Activated CD8-positive, alpha-beta T cell treated with anti-CD3 and anti-CD28 coated beads, Interleukin-2, amount 10 ng/mL, durations not matched to agents 7 days and 5 days (primary cell): ENCODE measurements at regions not wholly inside any gene's neighbourhood (a gene's known extent, or its start where the extent isn't known, plus 50 kb on each side); places are given as distances from the start of the nearest gene placed in this dataset.

ENCODE experiments used
- ATAC-seq: fragments of 150-1000 bp; cut with Tn5 transposase; one replicate; pipeline ENCODE4 v1.10.0; 2021; ENCODE audit warnings: moderate library complexity
- CTCF ChIA-PET: fragments of 350-600 bp; sonication (Branson Sonifier 250); formaldehyde crosslinking; loops from one replicate; lab custom pipeline; 2021; ENCODE audit warnings: antibody characterized with exemption; lab: Charles Lee
- POLR2A ChIA-PET: fragments of 350-600 bp; sonication (Branson Sonifier 250); formaldehyde crosslinking; loops from one replicate; lab custom pipeline; 2021; ENCODE audit warnings: antibody characterized with exemption; lab: Charles Lee
- DNase-seq: peaks from one replicate; pipeline ENCODE4 v3.0.0-alpha.2; 2020
- H3K27ac Mint-ChIP-seq: one replicate; pipeline ENCODE4 v1.8.0; 2021; ENCODE audit warnings: mild to moderate bottlenecking, mixed read lengths
- H3K27me3 Mint-ChIP-seq: one replicate; pipeline ENCODE4 v1.8.0; 2021; ENCODE audit warnings: low read depth, mixed read lengths
- H3K36me3 Mint-ChIP-seq: one replicate; pipeline ENCODE4 v1.8.0; 2021; ENCODE audit warnings: low read depth, mixed read lengths
- H3K4me1 Mint-ChIP-seq: one replicate; pipeline ENCODE4 v1.8.0; 2021; ENCODE audit warnings: low read depth, mixed read lengths
- H3K4me3 Mint-ChIP-seq: one replicate; pipeline ENCODE4 v1.8.0; 2021; ENCODE audit warnings: mild to moderate bottlenecking, mixed read lengths
- H3K9me3 Mint-ChIP-seq: one replicate; pipeline ENCODE4 v1.8.0; 2022; ENCODE audit warnings: mixed read lengths; ENCODE audit not compliant: insufficient read depth

GRCh38 chr12:107405436-107405835 lies 280.2 kb upstream of the PWP1 start:
- no peak for ATAC-seq

GRCh38 chr12:107406932-107407331 lies 278.7 kb upstream of the PWP1 start:
- Mint-ChIP-seq H3K27ac (no peak overlapping the region), H3K4me3 (no peak overlapping the region), H3K4me1 (peaks cover 17% of the 10 kb centered on the region), H3K36me3 (no peaks in the 10 kb centered on the region), H3K9me3 (no peaks in the 10 kb centered on the region), H3K27me3 (no peaks in the 10 kb centered on the region)
- DNase-seq (no peak), ATAC-seq (no peak)
- CTCF ChIA-PET, result interaction anchor here (1.2 to 9.9 kb wide), 6 partner anchors 41 to 280 kb away, joined by 3 to 182 read pairs (median 19); a partner anchor contains a TSS
- POLR2A ChIA-PET, result no interaction called here

More at GRCh38 chr12:107405436-107405835, 280.2 kb upstream of the PWP1 start:
- no peak for DNase-seq
- Mint-ChIP-seq H3K27me3 (no peaks in the 10 kb centered on the region), H3K9me3 (no peaks in the 10 kb centered on the region), H3K36me3 (no peaks in the 10 kb centered on the region), H3K4me1 (peaks cover 30% of the 10 kb centered on the region), H3K27ac (no peak overlapping the region), H3K4me3 (no peak overlapping the region)
- ChIA-PET POLR2A (no interaction called here), CTCF (interaction anchor here (0.7 to 9.9 kb wide), 24 partner anchors 8 to 279 kb away, joined by 3 to 182 read pairs (median 4); a partner anchor contains a TSS)

GRCh38 chr12:107411792-107412535 lies 273.6 kb upstream of the PWP1 start:
- Mint-ChIP-seq H3K27me3 (no peaks in the 10 kb centered on the region), H3K27ac (no peak overlapping the region), H3K4me1 (no peaks in the 10 kb centered on the region), H3K4me3 (no peak overlapping the region), H3K9me3 (no peaks in the 10 kb centered on the region), H3K36me3 (no peaks in the 10 kb centered on the region)
- POLR2A ChIA-PET, result no interaction called here
- ATAC-seq (no peak), DNase-seq (no peak)
- CTCF ChIA-PET, result interaction anchor here (1.1 to 1.9 kb wide), 2 partner anchors 198 to 280 kb away, joined by 3 to 6 read pairs; no protein-coding TSS in a partner anchor

DNA sequence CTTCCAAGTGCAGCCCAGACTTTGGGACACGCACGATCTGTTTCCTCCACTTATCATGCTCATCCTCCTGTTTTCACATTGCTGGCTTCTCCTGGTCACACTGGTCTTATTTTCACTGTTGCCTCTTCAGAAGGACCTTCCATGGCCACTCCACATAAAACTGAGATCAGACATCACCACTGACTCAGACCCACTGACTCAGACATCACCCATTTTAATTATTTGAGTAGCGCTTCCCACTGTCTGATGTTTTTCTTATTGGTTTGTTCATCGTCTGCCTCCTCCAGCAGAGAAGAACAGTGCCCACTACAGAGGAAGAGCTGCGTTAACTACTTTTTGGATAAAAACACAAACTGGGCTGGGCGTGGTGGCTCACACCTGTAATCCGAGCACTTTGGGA lies 270.5 kb upstream of the PWP1 start:
- no peak overlapping the region for H3K4me3 Mint-ChIP-seq
- no peaks in the 10 kb centered on the region for H3K27me3 Mint-ChIP-seq
- DNase-seq (no peak), ATAC-seq (no peak)
- POLR2A ChIA-PET, result no interaction called here
- CTCF ChIA-PET, result no interaction called here
- no peak overlapping the region for H3K27ac Mint-ChIP-seq
- H3K36me3 Mint-ChIP-seq, result peaks cover 13% of the 10 kb centered on the region
- no peaks in the 10 kb centered on the region for H3K4me1 Mint-ChIP-seq
- no peaks in the 10 kb centered on the region for H3K9me3 Mint-ChIP-seq

DNA sequence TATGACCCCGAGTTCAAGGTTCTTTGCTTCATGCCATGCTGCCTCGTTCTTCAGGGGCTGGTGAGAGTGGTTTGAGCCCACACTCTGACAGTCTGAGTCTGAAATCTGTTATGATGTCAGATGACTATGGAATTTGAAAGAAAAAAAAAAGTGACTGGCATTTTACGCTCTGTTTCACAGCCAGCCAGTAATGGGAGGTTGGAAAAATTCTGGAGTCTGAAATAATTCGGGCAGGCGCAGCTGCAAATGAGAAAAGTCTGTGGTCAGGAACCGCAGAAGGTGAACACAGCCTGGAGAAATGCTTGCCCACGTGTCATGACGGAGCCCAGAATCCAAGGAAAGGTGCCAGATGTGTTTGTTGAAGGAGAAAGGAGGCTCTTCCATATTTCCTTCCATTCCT lies 269.8 kb upstream of the PWP1 start:
- POLR2A ChIA-PET, result no interaction called here
- Mint-ChIP-seq H3K9me3 (no peaks in the 10 kb centered on the region), H3K4me1 (no peaks in the 10 kb centered on the region), H3K27ac (no peak overlapping the region), H3K36me3 (peaks cover 15% of the 10 kb centered on the region), H3K4me3 (no peak overlapping the region), H3K27me3 (no peaks in the 10 kb centered on the region)
- no peak for ATAC-seq
- DNase-seq, result no peak
- CTCF ChIA-PET, result no interaction called here

DNA sequence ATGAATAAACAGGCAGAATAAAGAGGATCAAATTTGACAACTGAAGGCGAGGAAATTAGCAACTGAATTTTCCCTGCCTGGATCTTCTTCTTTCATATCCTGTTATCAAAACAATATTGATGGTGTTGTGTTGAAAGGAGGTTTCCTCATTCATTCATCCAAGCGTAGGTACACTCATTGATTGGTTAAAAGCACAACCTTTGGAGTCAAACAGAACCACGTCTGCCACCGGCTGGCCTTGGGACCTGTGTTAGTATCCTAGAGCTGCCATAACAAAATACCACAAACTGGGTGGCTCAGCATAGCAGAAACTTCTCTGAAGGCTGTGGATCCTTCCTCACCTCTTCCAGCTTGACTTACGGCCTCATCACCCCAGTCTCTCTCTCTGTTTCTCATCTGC lies 268.6 kb upstream of the PWP1 start:
- Mint-ChIP-seq H3K4me1 (no peaks in the 10 kb centered on the region), H3K4me3 (no peak overlapping the region), H3K9me3 (no peaks in the 10 kb centered on the region), H3K36me3 (peaks cover 15% of the 10 kb centered on the region), H3K27ac (no peak overlapping the region), H3K27me3 (no peaks in the 10 kb centered on the region)
- ChIA-PET CTCF (no interaction called here), POLR2A (no interaction called here)
- ATAC-seq (no peak), DNase-seq (no peak)

- Mint-ChIP-seq H3K36me3 (peaks cover 15% of the 10 kb centered on the region), H3K4me1 (no peaks in the 10 kb centered on the region), H3K4me3 (no peak overlapping the region), H3K27ac (no peak overlapping the region), H3K27me3 (no peaks in the 10 kb centered on the region), H3K9me3 (no peaks in the 10 kb centered on the region)
- ATAC-seq (no peak), DNase-seq (no peak)
- POLR2A ChIA-PET, result no interaction called here
- CTCF ChIA-PET, result no interaction called here
These were observed 266.6 kb upstream of the PWP1 start for GRCh38 chr12:107418981-107419380.

GRCh38 chr12:107423531-107423930 lies 262.1 kb upstream of the PWP1 start:
- ChIA-PET POLR2A (no interaction called here), CTCF (interaction anchor here (0.9 kb wide), 1 partner anchor 185 kb away, joined by 3 read pairs; no protein-coding TSS in a partner anchor)
- Mint-ChIP-seq H3K4me1 (no peaks in the 10 kb centered on the region), H3K27ac (no peak overlapping the region), H3K9me3 (no peaks in the 10 kb centered on the region), H3K4me3 (no peak overlapping the region), H3K27me3 (no peaks in the 10 kb centered on the region), H3K36me3 (peaks cover 12% of the 10 kb centered on the region)
- DNase-seq (no peak), ATAC-seq (no peak)

DNA sequence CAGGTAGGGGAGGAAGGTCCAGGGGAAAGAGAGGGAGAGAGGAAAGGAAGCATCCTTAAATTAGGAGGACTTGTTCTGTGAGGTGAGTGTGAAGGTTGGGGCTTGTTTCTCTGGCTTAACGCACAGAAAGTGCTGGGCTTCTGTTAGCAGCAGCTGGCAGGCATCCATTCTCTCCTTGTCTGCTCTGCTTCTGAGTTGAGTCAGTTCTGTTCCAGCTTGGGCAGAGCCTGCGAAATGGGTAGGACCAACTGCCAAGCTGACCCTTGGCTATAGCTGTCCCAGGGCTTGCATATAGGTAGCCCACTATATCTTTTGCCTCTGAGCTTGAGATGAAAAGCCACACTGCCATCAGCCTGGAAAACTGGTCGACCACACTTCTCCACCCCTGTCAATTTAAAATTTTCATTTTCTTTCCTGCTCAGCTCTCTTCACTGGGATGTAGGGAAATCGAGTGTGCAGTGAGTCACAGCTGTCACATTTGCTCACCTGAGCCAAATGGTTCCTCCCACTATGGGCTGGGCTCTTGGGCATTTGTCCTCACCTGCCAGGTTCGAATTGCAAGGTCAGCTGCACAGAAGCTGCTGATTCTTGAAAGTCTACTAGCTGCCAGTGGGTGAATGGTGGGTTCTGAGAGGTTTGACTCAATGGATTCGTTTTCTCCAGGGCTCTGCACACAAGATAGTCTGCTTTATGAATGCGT lies 256.4 kb upstream of the PWP1 start:
- DNase-seq (no peak), ATAC-seq (no peak)
- H3K4me3 Mint-ChIP-seq, result no peak overlapping the region
- ChIA-PET POLR2A (no interaction called here), CTCF (interaction anchor here (1.3 kb wide), 1 partner anchor 178 kb away, joined by 3 read pairs; no protein-coding TSS in a partner anchor)
- no peak overlapping the region for H3K27ac Mint-ChIP-seq
- H3K27me3 Mint-ChIP-seq, result no peaks in the 10 kb centered on the region
- H3K36me3 Mint-ChIP-seq, result peaks cover 4% of the 10 kb centered on the region
- H3K9me3 Mint-ChIP-seq, result no peaks in the 10 kb centered on the region
- peaks cover 16% of the 10 kb centered on the region for H3K4me1 Mint-ChIP-seq

GRCh38 chr12:107431942-107432341 lies 253.7 kb upstream of the PWP1 start:
- DNase-seq (no peak), ATAC-seq (no peak)
- H3K4me1 Mint-ChIP-seq, result peaks cover 16% of the 10 kb centered on the region
- CTCF ChIA-PET, result interaction anchor here (0.8 kb wide), 1 partner anchor 10 kb away, joined by 3 read pairs; no protein-coding TSS in a partner anchor
- H3K4me3 Mint-ChIP-seq, result no peak overlapping the region
- no peak overlapping the region for H3K27ac Mint-ChIP-seq
- no peaks in the 10 kb centered on the region for H3K9me3 Mint-ChIP-seq
- H3K36me3 Mint-ChIP-seq, result no peaks in the 10 kb centered on the region
- H3K27me3 Mint-ChIP-seq, result no peaks in the 10 kb centered on the region
- POLR2A ChIA-PET, result interaction anchor here (0.6 kb wide), 1 partner anchor 91 kb away, joined by 3 read pairs; no protein-coding TSS in a partner anchor

- no peak overlapping the region for H3K27ac Mint-ChIP-seq
- H3K4me1 Mint-ChIP-seq, result peaks cover 28% of the 10 kb centered on the region
- H3K27me3 Mint-ChIP-seq, result no peaks in the 10 kb centered on the region
- no peaks in the 10 kb centered on the region for H3K9me3 Mint-ChIP-seq
- H3K36me3 Mint-ChIP-seq, result no peaks in the 10 kb centered on the region
- ATAC-seq, result no peak
- ChIA-PET CTCF (no interaction called here), POLR2A (no interaction called here)
- no peak overlapping the region for H3K4me3 Mint-ChIP-seq
- DNase-seq, result no peak
These were observed 250.5 kb upstream of the PWP1 start for GRCh38 chr12:107435072-107435471.

GRCh38 chr12:107435520-107435919 lies 250.1 kb upstream of the PWP1 start:
- Mint-ChIP-seq H3K27me3 (no peaks in the 10 kb centered on the region), H3K9me3 (no peaks in the 10 kb centered on the region), H3K4me3 (no peak overlapping the region), H3K27ac (no peak overlapping the region), H3K36me3 (no peaks in the 10 kb centered on the region), H3K4me1 (peaks cover 32% of the 10 kb centered on the region)
- ATAC-seq (no peak), DNase-seq (no peak)
- ChIA-PET CTCF (no interaction called here), POLR2A (no interaction called here)
